Tibial nerve (tissue), 4 donors: ENCODE measurements at regions not wholly inside any gene's neighbourhood (a gene's known extent, or its start where the extent isn't known, plus 50 kb on each side); places are given as distances from the start of the nearest gene placed in this dataset.

Experiments used
- DNase-seq, 2 donors: peaks; one replicate each; pipeline ENCODE4 v3.0.0-alpha.2; 2019; ENCODE audit warnings: low spot score in 2 of 2
- H3K27ac ChIP-seq, 4 donors: fragments of 200-600 bp; sonication (generic) in 3 of 4; one replicate each; pipeline ENCODE4 v1.5.1; 2017 to 2019; ENCODE audit warnings: mild to moderate bottlenecking in 1 of 4
- H3K27me3 ChIP-seq, 2 donors: fragments of 200-600 bp; sonication (generic) in 1 of 2; one replicate each; pipeline versions ENCODE4 v1.5.1 to v1.6.0; 2017 to 2019
- H3K36me3 ChIP-seq, 3 donors: fragments of 200-600 bp; sonication (generic); one replicate each; pipeline ENCODE4 v1.5.1; 2018 to 2019
- H3K4me1 ChIP-seq, 4 donors: fragments of 200-600 bp; sonication (generic) in 3 of 4; one replicate each; pipeline ENCODE4 v1.5.1; 2017 to 2019
- H3K4me3 ChIP-seq, 4 donors: fragments of 200-600 bp; sonication (generic) in 3 of 4; one replicate each; pipeline ENCODE4 v1.5.1; 2017 to 2019; ENCODE audit warnings: mild to moderate bottlenecking in 1 of 4, moderate library complexity in 1 of 4
- H3K9me3 ChIP-seq, 4 donors: fragments of 200-600 bp; sonication (generic) in 3 of 4; one replicate each; pipeline ENCODE4 v1.5.1; 2017 to 2019
- CTCF ChIP-seq, 5 experiments: fragments of 200-600 bp in 3 of 5; fragments of 450-650 bp in 2 of 5; sonication (generic) in 3 of 5; IDR thresholded peaks; one replicate each; pipeline ENCODE4 v1.5.1; 2016 to 2019; ENCODE audit warnings: antibody characterized with exemption in 5 of 5, mild to moderate bottlenecking in 3 of 5, moderate library complexity in 2 of 5
- EP300 ChIP-seq, 2 donors: sonication (generic); formaldehyde crosslinking; IDR thresholded peaks; one replicate each; pipeline ENCODE4 v1.6.1; 2017; ENCODE audit warnings: antibody characterized with exemption in 2 of 2, mild to moderate bottlenecking in 1 of 2
- POLR2A ChIP-seq, 2 donors: fragments of 450-650 bp; IDR thresholded peaks; one replicate each; pipeline ENCODE4 v1.6.1; 2017; ENCODE audit warnings: antibody characterized with exemption in 2 of 2, mild to moderate bottlenecking in 2 of 2, moderate library complexity in 2 of 2
- WGBS, 2 donors: methylation state at CpG; one replicate each; pipeline ENCODE4 v1.1.5; 2018; 5-methylcytosine and 5-hydroxymethylcytosine counted together

GRCh38 chr18:73927496-73927895 lies 220.1 kb downstream of the FBXO15 start:
- no peaks in the 10 kb centered on the region for H3K27me3 ChIP-seq
- 64 to 73% methylated on average over 2 of the region's 2 CpGs for WGBS, 2 donors
- no peaks in the 10 kb centered on the region for H3K9me3 ChIP-seq
- TF ChIP-seq CTCF (IDR thresholded peaks at IDR 0.05) (no peak), EP300 (IDR thresholded peaks at IDR 0.05) (no peak), POLR2A (IDR thresholded peaks at IDR 0.05) (no peak)
- no peak overlapping the region for H3K27ac ChIP-seq
- no peak for DNase-seq
- no peaks in the 10 kb centered on the region for H3K4me1 ChIP-seq
- H3K4me3 ChIP-seq = no peak overlapping the region
- no peaks in the 10 kb centered on the region for H3K36me3 ChIP-seq

GRCh38 chr18:73924836-73925235 lies 222.8 kb downstream of the FBXO15 start:
- Histone ChIP-seq H3K4me1 (no peaks in the 10 kb centered on the region), H3K27ac (no peak overlapping the region), H3K4me3 (no peak overlapping the region), H3K9me3 (no peaks in the 10 kb centered on the region), H3K36me3 (no peaks in the 10 kb centered on the region), H3K27me3 (no peaks in the 10 kb centered on the region)
- WGBS, 2 donors = 69 to 75% methylated on average over 3 of the region's 3 CpGs
- TF ChIP-seq CTCF (IDR thresholded peaks at IDR 0.05) (no peak), EP300 (IDR thresholded peaks at IDR 0.05) (no peak), POLR2A (IDR thresholded peaks at IDR 0.05) (no peak)
- DNase-seq = no peak

GRCh38 chr18:73924307-73924706 lies 223.3 kb downstream of the FBXO15 start:
- WGBS, 2 donors = 75 to 78% methylated on average over 4 of the region's 4 CpGs

GRCh38 chr18:73923866-73924265 lies 223.8 kb downstream of the FBXO15 start:
- Histone ChIP-seq H3K36me3 (no peaks in the 10 kb centered on the region), H3K27ac (no peak overlapping the region), H3K4me3 (no peak overlapping the region), H3K27me3 (no peaks in the 10 kb centered on the region), H3K9me3 (no peaks in the 10 kb centered on the region), H3K4me1 (no peaks in the 10 kb centered on the region)
- 86 to 91% methylated on average over 3 of the region's 3 CpGs for WGBS, 2 donors
- TF ChIP-seq POLR2A (IDR thresholded peaks at IDR 0.05) (no peak), CTCF (IDR thresholded peaks at IDR 0.05) (no peak), EP300 (IDR thresholded peaks at IDR 0.05) (no peak)
- no peak for DNase-seq

More at GRCh38 chr18:73924307-73924706, 223.3 kb downstream of the FBXO15 start:
- no peak for TF ChIP-seq POLR2A (IDR thresholded peaks at IDR 0.05)
- TF ChIP-seq CTCF (IDR thresholded peaks at IDR 0.05) = no peak
- TF ChIP-seq EP300 (IDR thresholded peaks at IDR 0.05) = no peak
- DNase-seq = no peak
- H3K36me3 ChIP-seq = no peaks in the 10 kb centered on the region
- no peaks in the 10 kb centered on the region for H3K27me3 ChIP-seq
- H3K9me3 ChIP-seq = no peaks in the 10 kb centered on the region
- no peaks in the 10 kb centered on the region for H3K4me1 ChIP-seq
- no peak overlapping the region for H3K27ac ChIP-seq
- no peak overlapping the region for H3K4me3 ChIP-seq

- no peak for TF ChIP-seq POLR2A (IDR thresholded peaks at IDR 0.05)
- no peak for TF ChIP-seq EP300 (IDR thresholded peaks at IDR 0.05)
- TF ChIP-seq CTCF (IDR thresholded peaks at IDR 0.05) = no peak
- Histone ChIP-seq H3K4me3 (no peak overlapping the region), H3K9me3 (no peaks in the 10 kb centered on the region), H3K27me3 (no peaks in the 10 kb centered on the region), H3K27ac (no peak overlapping the region), H3K4me1 (no peaks in the 10 kb centered on the region), H3K36me3 (no peaks in the 10 kb centered on the region)
- DNase-seq = no peak
- WGBS, 2 donors = 86 to 90% methylated on average over 2 of the region's 2 CpGs
Measured at GRCh38 chr18:73920033-73920432, 227.6 kb downstream of the FBXO15 start.
